IMR-90 (cell line): ENCODE measurements at regions not wholly inside any gene's neighbourhood (a gene's known extent, or its start where the extent isn't known, plus 50 kb on each side); places are given as distances from the start of the nearest gene placed in this dataset.

Experiments used
- ATAC-seq: fragments of 200-7000 bp; cut with Tn5 transposase; 2 replicates; pipeline ENCODE4 v1.9.1; 2020; ENCODE audit warnings: low read depth, mild to moderate bottlenecking, moderate library complexity
- BruUV-seq: library from RNA; stranded (reverse); fragments of 400-500 nt; replicated peaks from 2 replicates; lab custom pipeline; 2021; lab: Mats Ljungman, UMichigan
- CTCF ChIA-PET: fragments of 300-600 bp; formaldehyde crosslinking; extraction: SDS; loops from one replicate; lab custom pipeline; 2021; ENCODE audit warnings: antibody characterized with exemption; lab: Yijun Ruan, JAX
- POLR2A ChIA-PET: fragments of 300-600 bp; sonication (Branson Sonifier 250); formaldehyde crosslinking; loops from one replicate; lab custom pipeline; 2022; ENCODE audit warnings: antibody characterized with exemption; ENCODE audit not compliant: unreplicated experiment; lab: Charles Lee
- DNase-seq: peaks from one replicate; pipeline ENCODE4 v3.0.0; 2013
- H2AFZ ChIP-seq: replicated peaks from 2 replicates; pipeline ENCODE3; 2013; ENCODE audit warnings: low read length, mild to moderate bottlenecking; ENCODE audit not compliant: poor library complexity
- H2AK5ac ChIP-seq: 2 replicates; pipeline ENCODE4 v1.6.1; 2013; ENCODE audit warnings: low read depth, low read length, inconsistent platforms
- H2AK9ac ChIP-seq: replicated peaks from 2 replicates; pipeline ENCODE3; 2013; ENCODE audit warnings: mild to moderate bottlenecking, low read depth, low read length, moderate library complexity; ENCODE audit not compliant: poor library complexity
- H2BK120ac ChIP-seq: 2 replicates; pipeline ENCODE4 v1.6.1; 2013; ENCODE audit warnings: low read depth, low read length, inconsistent platforms
- H2BK15ac ChIP-seq: 3 replicates; pipeline ENCODE4 v1.6.1; 2013; ENCODE audit warnings: low read depth, low read length, inconsistent platforms
- H2BK20ac ChIP-seq: 2 replicates; pipeline ENCODE4 v1.6.1; 2013; ENCODE audit warnings: low read depth, mild to moderate bottlenecking, inconsistent platforms, low read length, moderate library complexity
- H2BK5ac ChIP-seq: 2 replicates; pipeline ENCODE4 v1.6.1; 2013; ENCODE audit warnings: mild to moderate bottlenecking, low read depth, low read length, inconsistent platforms; ENCODE audit not compliant: poor library complexity, severe bottlenecking
- H3K14ac ChIP-seq: replicated peaks from 2 replicates; pipeline ENCODE4 v1.6.1; 2013; ENCODE audit warnings: low read depth, low read length, inconsistent platforms
- H3K18ac ChIP-seq: 2 replicates; pipeline ENCODE4 v1.6.1; 2013; ENCODE audit warnings: low read depth, low read length, control low read depth
- H3K23ac ChIP-seq: 2 replicates; pipeline ENCODE4 v1.6.1; 2013; ENCODE audit warnings: low read depth, low read length, inconsistent platforms
- H3K27ac ChIP-seq: 2 replicates; pipeline ENCODE4 v1.5.1; 2013; ENCODE audit warnings: mild to moderate bottlenecking, control low read depth, low read length; ENCODE audit not compliant: insufficient read depth
- H3K27me3 ChIP-seq: 2 replicates; pipeline ENCODE4 v1.6.1; 2013; ENCODE audit warnings: low read length; ENCODE audit not compliant: control insufficient read depth, insufficient read depth
- H3K36me3 ChIP-seq: 2 replicates; pipeline ENCODE4 v1.6.1; 2013; ENCODE audit warnings: low read length, mixed read lengths; ENCODE audit not compliant: control insufficient read depth, insufficient read depth
- H3K4ac ChIP-seq: 2 replicates; pipeline ENCODE4 v1.6.1; 2013; ENCODE audit warnings: low read depth, low read length, inconsistent platforms
- H3K4me1 ChIP-seq: 2 replicates; pipeline ENCODE4 v1.6.1; 2013; ENCODE audit warnings: low read length, mixed read lengths; ENCODE audit not compliant: control insufficient read depth, insufficient read depth
- H3K4me2 ChIP-seq: 2 replicates; pipeline ENCODE4 v1.6.1; 2013; ENCODE audit warnings: low read depth, mild to moderate bottlenecking, control low read depth, low read length, moderate library complexity
- H3K4me3 ChIP-seq: 2 replicates; pipeline ENCODE4 v1.5.1; 2013; ENCODE audit warnings: low read depth, mild to moderate bottlenecking, control low read depth, low read length, moderate library complexity; ENCODE audit not compliant: insufficient read depth
- H3K56ac ChIP-seq: 2 replicates; pipeline ENCODE4 v1.6.1; 2013; ENCODE audit warnings: low read length, inconsistent platforms; ENCODE audit not compliant: insufficient read depth; ENCODE audit errors: extremely low read depth
- H3K79me1 ChIP-seq, 2 experiments: 2 replicates each; pipeline ENCODE4 v1.6.1; 2013; ENCODE audit warnings: low read length in 2 of 2, inconsistent platforms in 1 of 2, low read depth in 1 of 2
- H3K9ac ChIP-seq: 2 replicates; pipeline ENCODE4 v1.6.1; 2013; ENCODE audit warnings: low read depth, low read length, control low read depth
- H3K9me1 ChIP-seq: 2 replicates; pipeline ENCODE4 v1.6.1; 2013; ENCODE audit warnings: low read length, inconsistent platforms; ENCODE audit not compliant: insufficient read depth
- H3K9me3 ChIP-seq: 2 replicates; pipeline ENCODE4 v1.6.1; 2013; ENCODE audit warnings: low read length; ENCODE audit not compliant: control insufficient read depth, insufficient read depth
- H4K20me1 ChIP-seq: 2 replicates; pipeline ENCODE4 v1.6.1; 2013; ENCODE audit warnings: low read length, inconsistent platforms; ENCODE audit not compliant: insufficient read depth
- H4K5ac ChIP-seq: 2 replicates; pipeline ENCODE4 v1.6.1; 2013; ENCODE audit warnings: mild to moderate bottlenecking, low read depth, low read length, control low read depth
- H4K8ac ChIP-seq, 2 experiments: 2 replicates each; pipeline ENCODE4 v1.6.1; 2013; ENCODE audit warnings: low read depth in 2 of 2, low read length in 2 of 2, control low read depth in 1 of 2, inconsistent platforms in 1 of 2
- H4K91ac ChIP-seq: 2 replicates; pipeline ENCODE4 v1.6.1; 2013; ENCODE audit warnings: low read depth, low read length, inconsistent platforms; ENCODE audit not compliant: insufficient read depth
- BHLHE40 ChIP-seq: fragments of 150-350 bp; IDR thresholded peaks from 2 replicates; pipeline ENCODE4 v1.6.1; 2016; ENCODE audit warnings: mild to moderate bottlenecking, low read depth, low read length
- CEBPB ChIP-seq: IDR thresholded peaks from 2 replicates; pipeline ENCODE4 v1.6.1; 2012; ENCODE audit warnings: low read depth, low read length, improper control_type of control experiment
- CHD1 ChIP-seq: IDR thresholded peaks from 2 replicates; pipeline ENCODE4 v1.6.1; 2012; ENCODE audit warnings: low read depth, low read length, improper control_type of control experiment
- ELK1 ChIP-seq: fragments of 150-350 bp; IDR thresholded peaks from 2 replicates; pipeline ENCODE4 v1.6.1; 2016; ENCODE audit warnings: low read depth, mild to moderate bottlenecking, low read length, moderate library complexity, borderline replicate concordance
- FOS ChIP-seq: fragments of 150-350 bp; IDR thresholded peaks from 2 replicates; pipeline ENCODE4 v1.6.1; 2016; ENCODE audit warnings: low read depth, low read length
- MAFK ChIP-seq: IDR thresholded peaks from 2 replicates; pipeline ENCODE4 v1.6.1; 2012; ENCODE audit warnings: low read depth, low read length, improper control_type of control experiment
- MAZ ChIP-seq: IDR thresholded peaks from 2 replicates; pipeline ENCODE4 v1.6.1; 2012; ENCODE audit warnings: low read depth, mild to moderate bottlenecking, low read length, improper control_type of control experiment, moderate library complexity, borderline replicate concordance
- MXI1 ChIP-seq: IDR thresholded peaks from 2 replicates; pipeline ENCODE4 v1.6.1; 2012; ENCODE audit warnings: low read depth, mild to moderate bottlenecking, low read length, moderate library complexity, borderline replicate concordance
- NFE2L2 ChIP-seq: fragments of 150-350 bp; IDR thresholded peaks from 2 replicates; pipeline ENCODE4 v1.6.1; 2016; ENCODE audit warnings: low read depth, mild to moderate bottlenecking, low read length
- POLR2A ChIP-seq: IDR thresholded peaks from 2 replicates; pipeline ENCODE4 v1.6.1; 2012; ENCODE audit warnings: mild to moderate bottlenecking, low read depth, low read length
- RAD21 ChIP-seq: IDR thresholded peaks from 2 replicates; pipeline ENCODE4 v1.6.1; 2012; ENCODE audit warnings: low read length, improper control_type of control experiment
- RCOR1 ChIP-seq: IDR thresholded peaks from 2 replicates; pipeline ENCODE4 v1.6.1; 2012; ENCODE audit warnings: mild to moderate bottlenecking, low read length, improper control_type of control experiment; ENCODE audit not compliant: insufficient replicate concordance
- RFX5 ChIP-seq: IDR thresholded peaks from 2 replicates; pipeline ENCODE4 v1.8.0; 2012; ENCODE audit warnings: low read depth, mild to moderate bottlenecking, low read length, moderate library complexity
- SMC3 ChIP-seq: fragments of 150-350 bp; IDR thresholded peaks from 2 replicates; pipeline ENCODE4 v1.6.1; 2016; ENCODE audit warnings: low read depth, mild to moderate bottlenecking, antibody characterized with exemption, low read length, moderate library complexity
- WGBS, 2 experiments: methylation state at CpG; one replicate each; pipeline versions ENCODE4 v1.1.5 to v1.1.7; 2013; ENCODE audit warnings: missing lambda C conversion rate in 2 of 2; ENCODE audit not compliant: insufficient read length in 1 of 2; ENCODE audit errors: extremely low coverage in 2 of 2; 5-methylcytosine and 5-hydroxymethylcytosine counted together
- dilution Hi-C: fragments of 300-500 bp; cut with HindIII; formaldehyde crosslinking; loops from one replicate; pipeline ENCODE4 v1.14.3; 2018; ENCODE audit warnings: low sequenced_read_pairs; ENCODE audit not compliant: unreplicated experiment
- in situ Hi-C: fragments of 300-500 bp; cut with MboI; formaldehyde crosslinking; loops from 3 replicates; pipeline ENCODE4 v1.14.3; 2019; ENCODE audit warnings: low sequenced_read_pairs, inconsistent platforms, mixed read lengths
- intact Hi-C: fragments of 100-400 bp; cut with micrococcal nuclease; formaldehyde crosslinking; loops from 2 replicates; pipeline ENCODE4 v1.10.0; 2022
- TF ChIP-seq, protein P1 (sequence below): fragments of 150-350 bp; IDR thresholded peaks from 2 replicates; pipeline ENCODE4 v1.6.1; 2017; ENCODE audit warnings: mild to moderate bottlenecking, antibody characterized with exemption, low read length, low read depth
- TF ChIP-seq, protein P2 (sequence below): conservative IDR thresholded peaks from 2 replicates; pipeline ENCODE4 v1.5.1; 2012; ENCODE audit warnings: mild to moderate bottlenecking, low read depth, low read length, improper control_type of control experiment

DNA sequence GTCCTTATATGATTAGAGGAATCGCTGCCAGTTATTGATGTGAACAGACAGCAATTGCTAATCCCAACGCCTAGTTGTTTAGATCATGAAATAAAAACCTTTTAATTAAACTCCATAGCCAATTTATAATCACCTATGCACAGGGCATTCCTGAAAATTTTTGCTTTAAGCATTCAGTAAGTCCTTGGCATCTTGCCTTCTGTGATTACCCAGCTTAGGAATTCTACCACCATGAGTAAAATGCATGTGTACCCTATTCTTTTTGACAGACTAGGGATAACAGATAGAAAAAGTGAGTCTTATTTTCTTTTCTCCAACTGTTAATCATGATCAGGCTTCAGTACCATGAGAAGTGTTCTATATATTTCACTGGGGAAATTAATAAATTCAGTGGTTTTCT lies 995.3 kb upstream of the GRIA3 start:
- CTCF ChIA-PET = interaction anchor here (0.7 kb wide), 1 partner anchor 1788 kb away, joined by 4 read pairs; no protein-coding TSS in a partner anchor
- no peaks in the 10 kb centered on the region for H3K27me3 ChIP-seq
- WGBS, 2 experiments = no CpG with 5 or more reads among the region's 2 CpGs
- H3K18ac ChIP-seq = no peak overlapping the region
- no peaks in the 10 kb centered on the region for H3K36me3 ChIP-seq
- no peak overlapping the region for H4K8ac ChIP-seq
- peaks cover 3% of the 10 kb centered on the region; the same call in 1 of the 2 replicates for H3K9me3 ChIP-seq
- H4K91ac ChIP-seq = no peak overlapping the region
- no peak for TF ChIP-seq RFX5
- no peak for TF ChIP-seq MAZ
- no peak for TF ChIP-seq CHD1
- no peak for TF ChIP-seq MAFK
- TF ChIP-seq, protein P1, sequence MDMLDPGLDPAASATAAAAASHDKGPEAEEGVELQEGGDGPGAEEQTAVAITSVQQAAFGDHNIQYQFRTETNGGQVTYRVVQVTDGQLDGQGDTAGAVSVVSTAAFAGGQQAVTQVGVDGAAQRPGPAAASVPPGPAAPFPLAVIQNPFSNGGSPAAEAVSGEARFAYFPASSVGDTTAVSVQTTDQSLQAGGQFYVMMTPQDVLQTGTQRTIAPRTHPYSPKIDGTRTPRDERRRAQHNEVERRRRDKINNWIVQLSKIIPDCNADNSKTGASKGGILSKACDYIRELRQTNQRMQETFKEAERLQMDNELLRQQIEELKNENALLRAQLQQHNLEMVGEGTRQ = no peak
- TF ChIP-seq FOS = no peak
- no peak for TF ChIP-seq ELK1
- no peak for TF ChIP-seq NFE2L2
- no peak for TF ChIP-seq RCOR1
- no peak for TF ChIP-seq BHLHE40
- no peak for TF ChIP-seq MXI1
- no peak for TF ChIP-seq RAD21
- no peak for TF ChIP-seq CEBPB
- TF ChIP-seq, protein P2, sequence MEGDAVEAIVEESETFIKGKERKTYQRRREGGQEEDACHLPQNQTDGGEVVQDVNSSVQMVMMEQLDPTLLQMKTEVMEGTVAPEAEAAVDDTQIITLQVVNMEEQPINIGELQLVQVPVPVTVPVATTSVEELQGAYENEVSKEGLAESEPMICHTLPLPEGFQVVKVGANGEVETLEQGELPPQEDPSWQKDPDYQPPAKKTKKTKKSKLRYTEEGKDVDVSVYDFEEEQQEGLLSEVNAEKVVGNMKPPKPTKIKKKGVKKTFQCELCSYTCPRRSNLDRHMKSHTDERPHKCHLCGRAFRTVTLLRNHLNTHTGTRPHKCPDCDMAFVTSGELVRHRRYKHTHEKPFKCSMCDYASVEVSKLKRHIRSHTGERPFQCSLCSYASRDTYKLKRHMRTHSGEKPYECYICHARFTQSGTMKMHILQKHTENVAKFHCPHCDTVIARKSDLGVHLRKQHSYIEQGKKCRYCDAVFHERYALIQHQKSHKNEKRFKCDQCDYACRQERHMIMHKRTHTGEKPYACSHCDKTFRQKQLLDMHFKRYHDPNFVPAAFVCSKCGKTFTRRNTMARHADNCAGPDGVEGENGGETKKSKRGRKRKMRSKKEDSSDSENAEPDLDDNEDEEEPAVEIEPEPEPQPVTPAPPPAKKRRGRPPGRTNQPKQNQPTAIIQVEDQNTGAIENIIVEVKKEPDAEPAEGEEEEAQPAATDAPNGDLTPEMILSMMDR = no peak
- TF ChIP-seq POLR2A = no peak
- no peak for TF ChIP-seq SMC3
- H3K79me1 ChIP-seq = no peaks in the 10 kb centered on the region
- no peak overlapping the region for H3K9ac ChIP-seq
- no peak overlapping the region for H2AK9ac ChIP-seq
- no peak overlapping the region for H2BK120ac ChIP-seq
- DNase-seq (no peak), ATAC-seq (no peak)
- dilution Hi-C loops (no loop called here), intact Hi-C loops (no loop called here), in situ Hi-C loops (no loop called here)
- no peak overlapping the region for H3K4ac ChIP-seq
- H2BK20ac ChIP-seq = no peak overlapping the region
- no peaks in the 10 kb centered on the region for H4K20me1 ChIP-seq
- H3K27ac ChIP-seq = no peak overlapping the region
- no peak overlapping the region for H3K4me3 ChIP-seq
- no peaks in the 10 kb centered on the region for H3K9me1 ChIP-seq
- H3K14ac ChIP-seq = no peak overlapping the region
- H3K4me1 ChIP-seq = no peaks in the 10 kb centered on the region
- H2AK5ac ChIP-seq = no peak overlapping the region
- H3K4me2 ChIP-seq = no peak overlapping the region
- no peak overlapping the region for H3K23ac ChIP-seq
- H2BK5ac ChIP-seq = no peak overlapping the region
- BruUV-seq = no TSS peak
- no peak overlapping the region for H3K56ac ChIP-seq
- H2BK15ac ChIP-seq = no peak overlapping the region
- no peak overlapping the region for H2AFZ ChIP-seq
- POLR2A ChIA-PET = no interaction called here
- H4K5ac ChIP-seq = no peak overlapping the region
